Uterus (tissue), 3 donors: ENCODE measurements at regions not wholly inside any gene's neighbourhood (a gene's known extent, or its start where the extent isn't known, plus 50 kb on each side); places are given as distances from the start of the nearest gene placed in this dataset.

Experiments
- DNase-seq, 2 donors: peaks; one replicate each; pipeline ENCODE4 v3.0.0-alpha.2; 2019 to 2020
- H3K27ac ChIP-seq, 2 donors: fragments of 200-600 bp; sonication (generic); 1 replicate in 1 of 2; 2 replicates in 1 of 2; pipeline ENCODE4 v1.5.1; 2016 to 2018
- H3K27me3 ChIP-seq, 2 donors: fragments of 200-600 bp; sonication (generic); one replicate each; pipeline ENCODE4 v1.5.1; 2018 to 2019; ENCODE audit warnings: control low read depth in 1 of 2
- H3K36me3 ChIP-seq, 2 donors: fragments of 200-600 bp; sonication (generic); one replicate each; pipeline ENCODE4 v1.5.1; 2019; ENCODE audit warnings: control low read depth in 1 of 2
- H3K4me1 ChIP-seq, 2 donors: fragments of 200-600 bp; sonication (generic); one replicate each; pipeline ENCODE4 v1.5.1; 2018 to 2019; ENCODE audit warnings: control low read depth in 1 of 2
- H3K4me3 ChIP-seq, 2 donors: fragments of 200-600 bp; sonication (generic); 1 replicate in 1 of 2; 2 replicates in 1 of 2; pipeline ENCODE4 v1.5.1; 2018 to 2019; ENCODE audit warnings: mild to moderate bottlenecking in 1 of 2
- H3K9me3 ChIP-seq, 2 donors: fragments of 200-600 bp; sonication (generic); one replicate each; pipeline ENCODE4 v1.5.1; 2019; ENCODE audit warnings: control low read depth in 1 of 2
- POLR2A ChIP-seq, 2 donors: fragments of 450-650 bp; IDR thresholded peaks; one replicate each; pipeline ENCODE4 v1.6.1; 2016; ENCODE audit warnings: antibody characterized with exemption in 2 of 2, mild to moderate bottlenecking in 1 of 2, moderate library complexity in 1 of 2
- intact Hi-C: fragments of 100-400 bp; cut with DNase I; formaldehyde crosslinking; loops from one replicate; pipeline ENCODE4 v1.15.1; 2023; ENCODE audit warnings: low total_unique reads
- TF ChIP-seq, protein P1 (sequence below), 4 experiments: fragments of 200-600 bp in 2 of 4; fragments of 450-650 bp in 2 of 4; sonication (generic) in 2 of 4; IDR thresholded peaks; one replicate each; pipeline ENCODE4 v1.5.1; 2016 to 2019; ENCODE audit warnings: antibody characterized with exemption in 4 of 4, mild to moderate bottlenecking in 2 of 4, moderate library complexity in 1 of 4
- donor health status: DM: yes; HTN: yes; CAD: no.

DNA sequence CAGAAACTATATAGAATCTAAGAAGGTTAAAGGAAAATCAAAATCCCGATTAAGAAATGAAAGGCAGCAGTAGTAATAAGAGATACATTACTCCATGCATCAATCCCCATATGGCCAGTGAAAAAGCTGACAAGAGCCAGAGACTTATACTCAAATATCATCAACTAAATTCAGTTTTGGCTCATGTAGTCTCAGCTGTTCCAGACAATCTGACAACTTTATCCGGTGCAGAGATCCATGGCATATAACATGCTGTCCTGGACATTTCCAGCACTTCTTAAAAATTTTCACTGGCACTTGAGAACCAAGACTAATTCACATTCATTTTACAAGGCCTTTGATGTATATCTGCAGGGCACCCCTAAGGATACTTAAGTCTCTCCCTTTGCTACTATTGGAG lies 255.7 kb upstream of the KLHL1 start:
- TF ChIP-seq, protein P1, sequence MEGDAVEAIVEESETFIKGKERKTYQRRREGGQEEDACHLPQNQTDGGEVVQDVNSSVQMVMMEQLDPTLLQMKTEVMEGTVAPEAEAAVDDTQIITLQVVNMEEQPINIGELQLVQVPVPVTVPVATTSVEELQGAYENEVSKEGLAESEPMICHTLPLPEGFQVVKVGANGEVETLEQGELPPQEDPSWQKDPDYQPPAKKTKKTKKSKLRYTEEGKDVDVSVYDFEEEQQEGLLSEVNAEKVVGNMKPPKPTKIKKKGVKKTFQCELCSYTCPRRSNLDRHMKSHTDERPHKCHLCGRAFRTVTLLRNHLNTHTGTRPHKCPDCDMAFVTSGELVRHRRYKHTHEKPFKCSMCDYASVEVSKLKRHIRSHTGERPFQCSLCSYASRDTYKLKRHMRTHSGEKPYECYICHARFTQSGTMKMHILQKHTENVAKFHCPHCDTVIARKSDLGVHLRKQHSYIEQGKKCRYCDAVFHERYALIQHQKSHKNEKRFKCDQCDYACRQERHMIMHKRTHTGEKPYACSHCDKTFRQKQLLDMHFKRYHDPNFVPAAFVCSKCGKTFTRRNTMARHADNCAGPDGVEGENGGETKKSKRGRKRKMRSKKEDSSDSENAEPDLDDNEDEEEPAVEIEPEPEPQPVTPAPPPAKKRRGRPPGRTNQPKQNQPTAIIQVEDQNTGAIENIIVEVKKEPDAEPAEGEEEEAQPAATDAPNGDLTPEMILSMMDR (IDR thresholded peaks at IDR 0.05): no peak
- no peak for TF ChIP-seq POLR2A (IDR thresholded peaks at IDR 0.05)
- Histone ChIP-seq H3K4me1 (no peaks in the 10 kb centered on the region), H3K9me3 (no peaks in the 10 kb centered on the region), H3K27ac (no peak overlapping the region), H3K36me3 (no peaks in the 10 kb centered on the region), H3K27me3 (no peaks in the 10 kb centered on the region), H3K4me3 (no peak overlapping the region)
- no peak for DNase-seq
- intact Hi-C loops: no loop called here

DNA sequence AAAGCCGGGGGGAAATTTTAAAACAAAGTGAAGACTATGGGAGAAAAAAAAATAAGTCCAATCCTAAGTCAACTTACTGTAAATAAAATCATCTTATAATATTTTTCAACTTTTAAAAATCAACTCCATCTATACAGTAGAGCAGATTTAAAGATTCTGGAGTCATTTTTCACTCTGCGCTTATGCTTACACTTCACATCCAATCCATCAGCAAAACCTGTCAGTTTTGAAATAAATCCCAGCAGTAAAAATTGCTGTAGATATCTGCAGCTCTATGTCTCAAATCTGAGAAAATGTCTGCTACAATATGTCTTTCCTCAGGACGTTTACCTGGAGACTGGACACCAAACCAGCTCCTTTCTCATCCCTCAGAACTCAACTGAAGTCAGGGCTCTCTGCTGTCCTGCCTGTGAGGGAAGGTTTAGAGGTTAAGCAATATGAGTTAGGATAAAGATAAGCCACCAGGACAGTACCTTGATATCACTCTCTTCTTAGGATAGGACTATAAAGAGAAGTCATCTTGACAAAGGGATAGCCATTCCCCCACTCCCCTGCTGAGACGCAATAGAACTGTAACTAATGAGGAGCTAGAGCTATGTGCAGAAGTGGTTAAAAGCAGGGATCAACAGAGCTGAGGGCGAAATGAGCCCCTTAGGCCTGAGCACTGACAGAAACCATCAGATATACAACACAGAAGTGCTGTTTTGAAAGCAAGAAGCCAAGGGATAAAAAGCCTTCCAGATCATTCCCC lies 254.7 kb upstream of the KLHL1 start:
- no peaks in the 10 kb centered on the region for H3K4me1 ChIP-seq
- no peak overlapping the region for H3K27ac ChIP-seq
- intact Hi-C loops: no loop called here
- H3K4me3 ChIP-seq: no peak overlapping the region
- no peak for DNase-seq
- no peaks in the 10 kb centered on the region for H3K36me3 ChIP-seq
- no peaks in the 10 kb centered on the region for H3K9me3 ChIP-seq
- H3K27me3 ChIP-seq: no peaks in the 10 kb centered on the region
- TF ChIP-seq, protein P1 (IDR thresholded peaks at IDR 0.05): no peak
- TF ChIP-seq POLR2A (IDR thresholded peaks at IDR 0.05): no peak

DNA sequence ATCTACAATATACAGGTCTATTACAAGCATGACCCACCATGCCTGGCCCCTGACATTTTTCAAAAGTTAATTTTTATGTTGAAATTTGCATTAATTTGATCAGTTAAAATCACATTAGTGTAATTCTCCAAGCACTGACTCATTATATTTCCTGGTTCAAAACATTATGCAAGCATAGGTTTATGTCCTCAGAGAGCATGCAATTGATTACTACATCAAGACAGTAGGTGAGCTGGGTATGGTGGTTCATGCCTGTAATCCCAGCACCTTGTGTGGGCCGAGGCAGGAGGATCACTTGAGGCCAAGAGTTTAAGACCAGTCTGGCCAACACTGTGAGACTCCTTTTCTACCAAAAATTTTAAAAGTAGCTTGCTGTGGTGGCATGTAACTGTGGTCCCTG lies 248.8 kb upstream of the KLHL1 start:
- no peak overlapping the region for H3K4me3 ChIP-seq
- H3K4me1 ChIP-seq: no peaks in the 10 kb centered on the region
- H3K36me3 ChIP-seq: no peaks in the 10 kb centered on the region
- no peaks in the 10 kb centered on the region for H3K27me3 ChIP-seq
- no peak for TF ChIP-seq POLR2A (IDR thresholded peaks at IDR 0.05)
- TF ChIP-seq, protein P1 (IDR thresholded peaks at IDR 0.05): no peak
- no peak for DNase-seq
- H3K9me3 ChIP-seq: no peaks in the 10 kb centered on the region
- no peak overlapping the region for H3K27ac ChIP-seq
- intact Hi-C loops: no loop called here

DNA sequence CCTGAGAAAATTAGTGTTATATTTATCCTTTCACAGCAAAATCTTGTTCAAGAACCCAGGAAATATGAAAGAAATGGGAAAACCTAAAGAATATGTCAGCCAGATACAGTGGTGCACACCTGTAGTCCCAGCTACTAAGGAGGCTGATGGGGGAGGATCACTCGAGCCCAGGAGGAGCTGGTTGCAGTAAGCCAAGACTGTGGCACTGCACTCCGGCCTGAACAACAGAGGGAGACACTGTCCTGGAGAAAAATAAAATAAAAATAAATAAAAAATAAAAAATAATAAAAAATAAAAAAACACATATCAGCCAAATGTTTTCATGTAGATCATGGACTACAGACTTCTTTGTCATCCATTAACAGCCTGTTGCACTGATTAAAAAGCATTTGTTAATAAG lies 244.8 kb upstream of the KLHL1 start:
- H3K36me3 ChIP-seq: no peaks in the 10 kb centered on the region
- no peak overlapping the region for H3K4me3 ChIP-seq
- no peaks in the 10 kb centered on the region for H3K27me3 ChIP-seq
- intact Hi-C loops: no loop called here
- DNase-seq: no peak
- H3K27ac ChIP-seq: no peak overlapping the region
- TF ChIP-seq, protein P1 (IDR thresholded peaks at IDR 0.05): no peak
- TF ChIP-seq POLR2A (IDR thresholded peaks at IDR 0.05): no peak
- H3K9me3 ChIP-seq: no peaks in the 10 kb centered on the region
- no peaks in the 10 kb centered on the region for H3K4me1 ChIP-seq

DNA sequence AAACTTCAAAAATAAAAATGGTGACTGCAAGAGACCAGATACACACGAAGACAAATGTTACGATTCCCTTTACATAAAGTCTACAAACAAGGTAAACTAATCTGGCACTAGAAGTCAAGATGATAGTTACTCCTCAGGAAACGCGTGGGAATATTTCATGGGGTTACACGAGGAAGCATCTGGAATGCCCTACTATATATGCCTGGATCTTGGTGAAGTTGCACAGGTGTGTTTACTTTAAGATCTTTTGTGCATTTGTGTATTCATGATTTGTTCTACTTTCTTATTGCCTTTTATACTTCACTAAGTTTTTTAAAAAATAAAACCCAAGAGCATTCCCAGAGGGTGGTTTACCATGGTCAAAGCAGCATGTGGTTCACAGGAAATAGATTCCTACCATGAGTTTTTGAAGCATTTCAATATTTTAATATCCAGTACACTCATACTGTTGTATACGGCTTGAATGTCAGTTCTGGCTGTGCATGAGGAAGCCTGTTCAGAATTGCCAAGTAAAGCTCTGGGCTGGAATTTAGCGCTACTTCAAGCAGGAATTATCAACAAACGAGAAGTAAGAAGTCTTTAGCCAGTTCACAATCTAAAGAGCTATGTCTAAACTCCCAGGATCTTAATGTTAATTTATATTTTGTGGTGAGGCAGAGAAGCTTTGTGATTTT lies 239.8 kb upstream of the KLHL1 start:
- intact Hi-C loops: no loop called here
- no peaks in the 10 kb centered on the region for H3K4me1 ChIP-seq
- DNase-seq: no peak
- H3K36me3 ChIP-seq: no peaks in the 10 kb centered on the region
- H3K27me3 ChIP-seq: no peaks in the 10 kb centered on the region
- H3K9me3 ChIP-seq: no peaks in the 10 kb centered on the region
- H3K4me3 ChIP-seq: no peak overlapping the region
- H3K27ac ChIP-seq: no peak overlapping the region
- no peak for TF ChIP-seq POLR2A (IDR thresholded peaks at IDR 0.05)
- TF ChIP-seq, protein P1 (IDR thresholded peaks at IDR 0.05): no peak
